ENCODE measurements at regions not wholly inside any gene's neighbourhood (a gene's known extent, or its start where the extent isn't known, plus 50 kb on each side); places are given as distances from the start of the nearest gene placed in this dataset.

DNA sequence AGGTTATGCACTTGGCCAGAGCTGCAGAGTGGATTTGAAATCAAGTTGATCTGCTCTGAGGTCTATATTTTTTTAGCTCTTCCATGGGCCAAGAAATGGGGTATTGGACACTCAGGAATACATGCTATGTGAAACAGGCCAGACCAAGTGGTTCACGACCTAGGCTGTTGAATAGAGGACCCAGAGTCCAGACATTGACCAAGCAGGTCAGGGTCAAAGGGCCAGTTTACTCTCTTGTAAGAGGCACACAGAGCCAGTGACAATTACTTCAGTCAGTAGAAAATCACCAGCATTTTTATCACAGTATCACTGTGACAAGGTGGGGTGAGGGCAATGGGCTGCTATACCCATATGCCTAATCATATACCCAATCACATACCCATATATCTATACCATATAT, 320.6 kb upstream of the RORA start:
- ChIA-PET CTCF (no interaction called here), POLR2A (no interaction called here)

DNA sequence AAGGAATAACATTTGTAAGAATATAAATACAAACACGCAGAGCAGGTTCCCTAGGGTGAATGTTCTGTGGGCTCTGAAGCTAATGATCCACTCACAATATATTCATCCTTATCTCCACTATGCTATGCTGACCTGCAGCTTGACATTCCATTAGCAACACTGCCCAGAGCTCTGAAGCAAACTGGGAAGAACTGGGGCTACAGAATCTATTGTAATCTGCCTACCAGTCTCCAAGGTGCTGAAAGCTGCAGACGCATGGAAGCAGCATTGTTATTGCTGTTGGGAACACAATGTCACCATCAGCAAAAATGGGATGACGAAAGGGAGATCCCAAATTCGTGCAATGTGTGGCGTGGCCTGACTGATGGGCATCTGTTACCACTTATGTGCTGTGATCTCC, 316.7 kb upstream of the RORA start:
- CTCF ChIA-PET = no interaction called here

DNA sequence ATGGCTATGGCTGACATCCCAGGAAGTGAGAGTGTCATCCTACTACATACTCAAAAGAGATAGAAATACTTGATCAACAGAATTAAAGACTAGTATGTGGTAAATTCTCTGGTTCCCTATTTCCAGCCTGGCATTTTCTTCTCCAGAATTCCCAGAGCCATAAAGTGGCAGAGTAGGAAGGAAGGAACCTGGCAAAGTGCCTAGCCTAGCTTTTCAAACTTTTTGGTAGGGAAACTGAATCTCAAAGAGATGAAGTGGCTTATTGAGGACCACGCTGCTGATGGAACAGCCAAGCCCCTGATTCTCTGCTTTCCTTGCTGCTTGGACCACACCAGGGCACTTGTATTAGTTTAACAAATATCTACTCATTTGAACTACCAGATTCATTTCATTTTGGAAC, 312.4 kb upstream of the RORA start:
- CTCF ChIA-PET = no interaction called here
- POLR2A ChIA-PET = no interaction called here

More for the DNA sequence above, 316.7 kb upstream of the RORA start:
- POLR2A ChIA-PET = no interaction called here

DNA sequence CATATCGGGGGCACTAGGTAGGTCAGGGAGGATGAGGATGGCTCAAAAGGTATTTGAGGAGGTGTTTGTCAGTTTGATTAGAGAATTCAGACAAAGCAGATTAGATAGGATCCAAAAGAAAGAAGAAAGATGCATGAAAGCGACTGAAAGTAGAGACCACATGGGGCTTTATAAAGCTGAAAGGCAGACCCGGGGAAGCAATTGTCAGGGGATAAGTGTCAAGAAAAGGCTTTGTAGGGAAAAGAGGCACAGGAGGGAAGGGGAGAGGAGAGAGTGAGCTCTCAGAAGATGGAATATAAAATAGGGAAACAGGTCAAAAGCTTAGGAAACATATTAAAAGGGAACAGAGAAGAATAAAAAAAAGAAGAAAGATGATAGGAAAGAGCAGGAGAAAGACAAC, 308.2 kb upstream of the RORA start:
- ChIA-PET POLR2A (no interaction called here), CTCF (no interaction called here)

DNA sequence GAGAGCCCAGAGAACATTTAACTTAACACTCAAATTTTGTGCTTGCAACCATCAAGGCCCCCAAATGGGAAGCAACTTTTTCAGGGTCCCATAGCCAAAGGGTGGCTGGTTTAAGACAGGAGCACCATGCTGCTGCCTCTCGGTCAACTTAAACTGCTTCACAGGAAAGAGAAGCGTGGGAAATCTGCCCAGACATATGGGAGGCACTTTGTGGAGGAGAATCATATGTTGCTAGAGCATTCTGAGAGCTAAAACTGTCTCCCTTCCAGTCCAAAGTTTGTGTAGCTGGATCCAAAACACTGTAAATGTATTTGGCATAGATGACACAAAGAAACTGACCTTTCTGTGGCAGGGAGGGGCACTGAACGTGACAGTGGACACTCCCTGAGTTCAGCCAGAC, 305.9 kb upstream of the RORA start:
- POLR2A ChIA-PET = no interaction called here
- CTCF ChIA-PET = no interaction called here

DNA sequence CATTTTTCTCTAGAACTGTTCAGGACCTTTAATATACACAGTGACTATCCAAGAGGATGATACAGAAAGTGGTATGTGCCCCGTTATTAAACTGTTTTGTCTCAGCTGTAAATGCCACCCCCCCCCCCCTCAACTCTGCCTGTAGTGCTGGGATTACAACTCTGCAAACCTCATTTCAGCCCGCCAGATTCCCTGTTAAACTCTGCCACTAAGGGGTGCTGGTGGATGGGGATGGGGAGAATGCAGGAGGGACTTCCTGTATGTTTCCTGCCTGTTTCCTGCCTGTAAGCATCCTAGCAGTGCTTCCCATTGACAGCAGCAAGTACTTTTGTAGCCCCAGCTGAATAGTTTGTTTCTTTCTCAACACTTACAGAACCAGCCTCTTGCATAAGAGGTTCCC, 301.7 kb upstream of the RORA start:
- POLR2A ChIA-PET = no interaction called here
- CTCF ChIA-PET = no interaction called here

DNA sequence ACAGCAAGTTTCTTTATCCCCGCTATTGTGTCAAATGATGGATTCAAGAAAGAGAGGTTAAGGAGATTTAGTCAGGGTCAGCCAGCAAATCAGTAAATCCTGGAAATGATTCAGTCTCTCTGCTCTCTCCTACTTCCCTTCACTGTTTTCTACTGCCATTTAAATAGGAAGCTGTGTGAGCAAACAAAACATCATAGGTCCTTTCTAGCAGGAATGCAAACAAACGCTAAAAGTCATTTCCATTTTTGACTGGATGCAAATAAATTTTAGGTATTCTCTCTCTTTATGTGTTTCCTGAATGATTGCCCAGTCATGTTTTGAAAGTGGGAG, 299.4 kb upstream of the RORA start:
- ChIA-PET POLR2A (no interaction called here), CTCF (no interaction called here)

DNA sequence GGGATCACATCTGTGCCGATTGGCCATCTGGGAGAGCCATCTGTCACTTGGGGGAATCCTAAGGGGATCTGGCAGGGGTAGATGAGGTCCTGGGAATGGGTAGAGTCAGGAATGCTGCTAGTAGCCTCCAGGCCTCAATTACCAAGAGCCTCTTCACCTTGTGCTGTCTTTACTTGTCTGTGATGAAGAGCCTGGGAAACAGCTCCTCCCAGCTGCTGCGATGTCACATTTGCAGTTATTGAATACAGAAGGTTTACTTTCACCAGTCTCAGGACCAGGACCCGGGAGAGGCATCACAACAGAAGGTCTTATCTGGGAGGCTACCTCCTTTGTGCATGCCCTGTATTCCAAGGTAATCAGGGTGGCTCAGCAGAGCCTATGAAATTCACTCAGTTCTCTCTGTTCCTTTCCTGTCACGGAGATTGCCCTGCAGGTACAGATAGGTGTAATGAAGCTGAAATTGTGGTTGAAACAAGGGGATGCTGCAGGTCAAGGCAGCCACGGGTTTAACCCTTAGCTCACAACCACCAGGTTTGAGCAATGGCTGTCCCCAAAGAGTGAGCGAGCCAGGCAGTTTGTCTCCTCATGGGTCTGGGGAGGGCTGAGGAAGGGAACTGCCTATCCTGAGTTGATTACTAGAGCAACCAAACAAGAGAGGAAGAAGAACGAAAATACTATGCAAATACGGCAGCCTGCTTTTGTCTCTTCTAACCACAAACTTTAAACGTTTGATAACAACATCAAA, 298.9 kb upstream of the RORA start:
- CTCF ChIA-PET = no interaction called here
- POLR2A ChIA-PET = no interaction called here

DNA sequence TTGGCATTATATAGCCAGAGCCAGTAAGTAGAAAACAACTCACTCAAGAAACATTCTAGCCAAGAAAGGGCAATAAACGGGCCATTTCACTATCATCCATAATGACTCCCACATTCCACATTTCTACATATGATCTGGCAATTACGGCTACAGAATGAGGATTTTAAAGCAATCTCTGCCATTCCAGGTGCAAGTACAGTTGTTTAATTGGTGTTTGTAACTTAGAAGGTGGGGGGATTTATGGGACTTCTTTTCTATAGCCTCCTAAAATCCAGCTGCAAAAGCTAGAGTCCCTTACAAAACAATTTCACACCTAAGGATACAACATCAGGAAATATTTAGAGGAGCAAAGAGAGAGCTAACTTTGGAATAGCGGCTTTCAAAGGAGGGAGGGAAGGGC, 295.4 kb upstream of the RORA start:
- ChIA-PET POLR2A (no interaction called here), CTCF (no interaction called here)

DNA sequence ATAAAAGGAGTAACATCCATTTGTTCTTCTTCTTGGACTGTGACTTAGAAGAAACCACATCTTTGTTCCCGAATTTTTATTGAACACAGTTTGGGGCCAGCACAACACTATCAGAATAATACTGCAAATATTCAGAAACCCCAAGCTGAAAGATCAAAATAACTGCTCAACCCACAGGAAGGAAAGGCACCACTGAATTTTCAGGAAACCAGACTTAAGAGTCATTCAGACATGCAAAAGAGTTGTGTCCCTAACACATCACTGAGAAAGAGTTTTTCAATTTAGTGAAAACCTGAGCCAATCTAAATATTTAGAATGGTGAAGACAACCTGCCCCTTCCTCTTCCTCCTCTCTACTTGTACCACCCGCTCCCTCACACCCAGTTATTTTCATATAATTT, 295.0 kb upstream of the RORA start:
- ChIA-PET CTCF (no interaction called here), POLR2A (no interaction called here)

DNA sequence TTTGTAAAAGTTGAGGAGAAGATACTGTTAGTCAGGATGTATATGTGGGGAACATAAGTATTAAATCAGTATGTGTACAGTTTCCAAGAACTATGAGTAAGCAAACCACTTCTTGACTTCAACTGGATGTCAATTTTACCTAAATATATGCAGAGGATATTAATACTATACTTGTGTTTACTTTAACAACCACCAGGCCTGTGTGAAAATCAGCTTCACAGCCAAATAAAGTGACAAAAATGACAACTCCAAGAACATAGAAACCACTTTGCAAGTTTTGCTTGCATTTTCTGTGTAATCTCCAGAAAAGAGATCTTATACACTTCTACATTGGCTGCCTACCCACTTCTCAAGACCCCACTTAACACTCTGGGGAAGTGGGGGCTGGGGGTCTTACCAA, 293.3 kb upstream of the RORA start:
- CTCF ChIA-PET = no interaction called here
- POLR2A ChIA-PET = no interaction called here

DNA sequence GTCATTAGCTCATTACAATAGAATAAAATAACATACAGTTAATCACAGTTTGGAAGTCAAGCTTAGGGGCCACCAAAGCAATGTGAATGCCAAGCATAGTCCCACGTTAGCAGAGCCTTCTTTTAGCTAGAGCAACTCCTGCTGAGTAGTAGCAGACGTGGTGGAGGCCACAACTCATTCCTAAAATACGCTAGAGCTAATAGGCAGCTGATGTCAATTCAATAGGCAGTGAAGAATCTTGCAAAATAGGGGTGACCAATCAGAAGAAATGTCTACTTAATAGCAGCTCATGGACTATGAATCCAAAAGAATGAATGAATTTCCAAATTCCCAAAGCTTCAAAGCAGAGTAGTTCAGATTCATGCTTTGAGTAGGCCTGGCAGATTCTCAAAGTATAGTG, 292.9 kb upstream of the RORA start:
- ChIA-PET POLR2A (no interaction called here), CTCF (no interaction called here)

DNA sequence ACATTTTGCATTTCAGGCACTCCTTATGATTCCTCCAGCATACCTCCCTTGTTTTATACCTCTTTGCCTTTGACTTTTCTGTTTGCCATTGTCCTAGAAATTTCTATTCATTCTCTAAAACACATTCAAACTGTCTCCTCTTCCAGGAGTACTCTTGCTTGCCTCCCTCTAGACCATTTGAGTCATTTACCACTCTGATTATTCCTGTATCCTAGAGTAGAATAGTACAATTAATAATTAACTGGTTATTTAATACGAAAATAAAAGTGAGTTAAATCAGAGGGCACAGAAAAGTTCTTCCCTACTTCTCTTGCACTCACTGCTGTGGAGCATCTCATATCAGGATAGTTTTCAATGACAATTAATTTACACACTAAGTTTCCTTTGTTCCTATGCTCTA, 290.2 kb upstream of the RORA start:
- POLR2A ChIA-PET = no interaction called here
- CTCF ChIA-PET = no interaction called here

DNA sequence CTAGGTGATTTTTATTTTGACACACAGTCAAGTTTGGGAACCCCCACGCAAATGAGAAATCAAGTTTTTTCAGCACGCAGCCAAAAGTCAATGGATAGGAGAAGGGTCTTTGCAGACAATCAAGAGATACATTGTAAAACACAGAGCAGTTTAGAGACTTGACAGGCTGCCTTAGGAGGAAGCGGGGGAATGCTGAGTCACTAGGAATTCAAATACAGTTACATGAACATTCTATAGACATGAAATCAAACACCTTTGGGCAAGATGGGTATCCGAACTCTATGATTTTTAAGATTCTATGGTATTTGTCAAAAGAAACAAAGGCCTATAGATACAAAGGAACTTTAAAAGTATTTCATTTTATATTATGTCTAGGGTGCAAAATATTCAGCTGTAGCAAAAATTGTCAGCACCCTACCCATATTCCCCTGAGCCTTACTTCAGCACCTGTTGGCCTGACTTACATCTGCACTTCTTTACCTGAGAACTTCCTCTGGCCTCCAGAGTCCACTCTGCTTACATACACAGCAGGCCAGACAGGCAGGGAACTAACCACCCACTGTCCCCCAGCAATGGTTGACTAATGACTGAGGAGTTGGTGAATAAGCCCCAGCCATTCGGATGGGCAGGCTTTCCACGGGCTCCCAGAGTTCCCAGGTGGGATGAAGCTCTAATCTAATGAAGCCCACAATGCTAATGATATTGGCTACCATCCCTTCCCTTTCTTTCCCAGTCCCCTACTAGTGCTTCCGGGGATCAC, 289.3 kb upstream of the RORA start:
- ChIA-PET POLR2A (no interaction called here), CTCF (no interaction called here)

DNA sequence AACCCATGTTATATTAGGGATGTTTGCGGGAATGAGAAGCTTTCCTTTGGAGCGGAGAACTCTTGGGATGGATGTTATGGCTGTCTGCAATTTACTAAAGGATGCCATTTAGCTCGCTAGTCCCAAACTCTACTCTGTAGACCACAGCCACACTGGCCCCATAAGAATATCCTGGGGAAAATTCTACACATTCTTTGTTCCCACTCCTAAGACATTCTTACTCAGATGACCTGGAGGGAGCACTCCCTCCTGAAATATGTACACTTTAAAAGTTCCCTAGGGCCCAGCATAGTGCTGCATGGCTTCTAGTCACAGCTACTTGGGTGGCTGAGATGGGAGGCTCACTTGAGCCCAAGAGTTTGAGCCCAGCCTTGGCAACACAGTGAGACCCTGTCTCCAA, 288.7 kb upstream of the RORA start:
- POLR2A ChIA-PET = no interaction called here
- CTCF ChIA-PET = no interaction called here

DNA sequence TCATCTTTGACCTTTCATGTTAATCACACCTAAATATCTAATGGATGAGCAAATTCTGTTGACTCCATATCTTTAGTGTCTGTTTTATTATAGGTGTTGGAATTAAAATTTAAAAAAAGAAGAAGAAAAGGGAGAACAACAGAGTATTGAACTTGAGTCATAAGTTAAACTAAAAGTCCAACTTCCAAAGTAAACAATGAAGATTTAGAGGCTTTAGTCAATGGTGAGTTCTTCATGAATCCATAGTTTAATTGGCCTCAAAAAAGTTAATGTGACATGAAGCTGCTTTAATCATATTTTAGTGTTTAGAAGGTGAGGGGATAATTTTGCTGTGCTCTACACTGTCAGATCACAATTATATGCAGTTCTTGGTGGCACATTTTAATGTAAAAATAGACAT, 288.2 kb upstream of the RORA start:
- POLR2A ChIA-PET = no interaction called here
- CTCF ChIA-PET = no interaction called here

DNA sequence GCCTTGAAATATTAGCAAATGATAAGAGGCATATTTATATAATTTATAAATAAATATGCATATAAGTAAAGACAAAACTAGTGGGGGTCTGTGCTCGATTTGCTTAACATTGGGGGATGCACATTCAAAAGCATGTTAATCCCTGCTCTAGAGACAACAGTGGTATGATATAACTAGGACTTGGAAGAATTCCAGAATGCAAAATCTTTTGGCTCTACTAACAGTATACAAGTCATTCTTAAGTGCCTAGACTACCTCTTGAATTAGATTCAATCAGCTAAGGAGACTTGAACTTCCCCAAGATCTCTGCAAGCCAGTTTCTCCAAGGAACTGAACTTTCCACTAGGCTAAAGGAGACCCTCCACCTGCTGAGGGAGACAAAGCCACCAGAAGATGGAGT, 282.7 kb upstream of the RORA start:
- ChIA-PET CTCF (no interaction called here), POLR2A (no interaction called here)

DNA sequence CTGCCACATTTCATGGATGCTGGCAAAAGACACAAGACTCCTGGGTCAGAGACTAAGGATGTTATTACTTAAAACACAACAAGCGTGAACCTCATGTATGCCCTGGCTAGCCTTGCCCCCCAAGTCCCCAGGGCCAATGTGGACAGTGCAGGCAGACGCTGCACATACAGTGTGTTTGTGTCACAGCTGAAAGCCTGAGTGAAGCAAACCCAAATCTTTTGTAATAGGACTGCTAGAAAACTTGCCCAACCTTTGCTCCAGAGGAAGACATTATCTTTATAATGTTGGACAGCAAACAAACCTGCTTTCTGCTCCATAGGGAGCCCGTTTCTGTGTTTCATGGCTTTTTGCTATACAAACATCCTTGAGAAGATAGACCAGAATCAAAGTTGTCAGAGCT, 282.0 kb upstream of the RORA start:
- POLR2A ChIA-PET = no interaction called here
- CTCF ChIA-PET = no interaction called here

DNA sequence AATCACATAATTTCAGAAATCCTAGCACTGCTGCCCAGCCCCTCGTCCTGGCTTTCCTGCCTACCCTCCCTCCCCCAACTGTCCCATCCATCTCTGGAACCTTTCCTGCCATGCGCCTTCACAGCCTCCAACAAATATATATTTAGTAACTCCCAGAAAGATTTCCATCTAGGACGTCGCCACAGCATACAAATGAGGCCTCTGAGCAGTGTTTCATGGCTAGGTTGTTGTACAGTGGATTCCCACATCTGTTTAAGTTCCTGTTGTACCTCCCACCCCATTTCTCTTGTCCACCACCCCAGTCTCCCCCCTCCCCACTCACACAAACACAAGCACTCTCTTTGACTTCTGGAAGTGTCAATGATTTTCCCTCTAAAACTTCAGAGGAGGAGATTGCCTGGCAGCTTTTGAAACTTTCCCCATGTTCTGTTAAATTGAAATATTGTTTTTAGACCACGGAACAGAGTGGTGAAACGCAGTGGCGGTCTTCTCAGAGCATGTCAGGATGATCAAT, 280.3 kb upstream of the RORA start:
- CTCF ChIA-PET = no interaction called here
- POLR2A ChIA-PET = no interaction called here

DNA sequence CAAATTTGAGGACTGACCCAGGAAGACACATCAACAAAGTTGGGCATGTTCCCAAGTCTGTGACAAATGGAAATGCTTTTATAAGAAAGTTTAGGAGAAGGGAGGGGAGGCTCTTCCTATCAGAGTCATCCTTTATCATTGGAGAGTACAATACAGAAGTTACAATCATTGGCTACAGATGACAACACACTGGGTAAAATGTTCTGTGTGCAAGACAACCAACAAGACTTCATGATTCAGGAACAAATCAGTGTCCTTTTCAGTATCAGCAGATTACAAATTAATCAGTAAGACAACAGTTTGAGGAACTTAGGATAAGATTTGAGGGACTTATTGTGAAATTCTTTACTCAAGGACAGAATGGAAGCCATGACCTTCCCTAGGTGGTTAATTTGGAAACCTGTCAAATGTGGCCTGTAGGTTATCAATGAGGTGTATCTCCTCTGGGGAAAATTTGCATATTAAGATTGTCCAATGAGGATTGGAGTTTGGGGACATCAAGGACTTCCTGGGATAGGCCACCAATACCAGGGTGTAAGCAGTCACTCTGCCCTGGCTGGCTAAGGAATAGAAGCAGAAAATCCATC, 274.4 kb upstream of the RORA start:
- CTCF ChIA-PET = no interaction called here
- POLR2A ChIA-PET = no interaction called here

DNA sequence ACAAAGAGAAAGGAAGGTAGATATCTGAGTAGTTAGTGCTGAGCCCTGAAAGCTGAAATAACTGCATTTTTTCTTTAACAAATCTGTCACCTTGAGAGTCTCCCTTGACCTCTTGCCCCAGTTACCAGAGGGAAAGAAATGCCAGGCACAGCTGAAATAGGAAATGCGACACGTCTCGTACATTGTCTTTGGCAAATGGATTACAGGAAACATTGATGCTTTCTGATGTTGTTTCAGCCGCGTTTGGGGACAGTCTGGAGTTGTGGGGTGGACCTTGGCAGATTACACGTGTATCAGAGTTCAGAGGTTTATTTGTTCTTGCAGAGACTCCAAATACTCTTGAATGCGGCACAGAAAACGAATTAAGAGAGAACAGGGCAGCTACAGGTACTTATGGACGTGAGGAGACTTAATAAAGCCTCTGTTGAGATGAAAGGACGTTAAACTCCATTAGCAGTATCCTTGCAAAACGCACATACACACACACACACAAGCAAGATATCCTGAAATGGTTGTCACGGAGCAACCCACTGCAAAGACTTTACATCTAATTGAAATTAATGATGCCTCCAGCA, 272.8 kb upstream of the RORA start:
- ChIA-PET POLR2A (no interaction called here), CTCF (no interaction called here)
